ENCODE measurements at regions not wholly inside any gene's neighbourhood (a gene's known extent, or its start where the extent isn't known, plus 50 kb on each side); places are given as distances from the start of the nearest gene placed in this dataset.
"Not testable (repeated sequence)": the region's sequence is repeated elsewhere in the genome, so short reads cannot be mapped to it uniquely, and the experiment has no call there.

- no peak for DNase-seq (ENCODE audit: low spot score)
Measured at GRCh38 chr9:97773091-97773490, 76.0 kb upstream of the XPA start.

- DNase-seq (ENCODE audit: low spot score): no peak
Measured at GRCh38 chr9:97773723-97774122, 76.6 kb upstream of the XPA start.

- DNase-seq (ENCODE audit: low spot score): no peak
Measured at GRCh38 chr9:97774673-97775072, 77.5 kb upstream of the XPA start.

- not testable (repeated sequence) for DNase-seq (ENCODE audit: low spot score)
Measured at GRCh38 chr9:97778740-97779139, 74.3 kb upstream of the FOXE1 start.

GRCh38 chr9:97779608-97780007 lies 73.4 kb upstream of the FOXE1 start:
- no peak for DNase-seq (ENCODE audit: low spot score)

GRCh38 chr9:97781902-97782301 lies 71.1 kb upstream of the FOXE1 start:
- DNase-seq (ENCODE audit: low spot score): no peak

GRCh38 chr9:97786341-97786740 lies 66.7 kb upstream of the FOXE1 start:
- no peak for DNase-seq (ENCODE audit: low spot score)

GRCh38 chr9:97787551-97787950 lies 65.5 kb upstream of the FOXE1 start:
- DNase-seq (ENCODE audit: low spot score): no peak

GRCh38 chr9:97788763-97789663 lies 64.0 kb upstream of the FOXE1 start:
- no peak for DNase-seq (ENCODE audit: low spot score)

- DNase-seq (ENCODE audit: low spot score): no peak
Measured at GRCh38 chr9:97790542-97790941, 62.5 kb upstream of the FOXE1 start.

GRCh38 chr9:97791542-97791941 lies 61.5 kb upstream of the FOXE1 start:
- no peak for DNase-seq (ENCODE audit: low spot score)

- DNase-seq (ENCODE audit: low spot score): no peak
Measured at GRCh38 chr9:97793067-97793466, 60.0 kb upstream of the FOXE1 start.

- no peak for DNase-seq (ENCODE audit: low spot score)
Measured at GRCh38 chr9:97794666-97795065, 58.4 kb upstream of the FOXE1 start.

GRCh38 chr9:97796176-97796575 lies 56.9 kb upstream of the FOXE1 start:
- DNase-seq (ENCODE audit: low spot score): not testable (repeated sequence)

GRCh38 chr9:97801180-97801579 lies 51.8 kb upstream of the FOXE1 start:
- no peak for DNase-seq (ENCODE audit: low spot score)

- DNase-seq (ENCODE audit: low spot score): no peak
Measured at GRCh38 chr9:97802276-97802675, 50.8 kb upstream of the FOXE1 start.

GRCh38 chr9:97803167-97804058 lies 49.6 kb upstream of the FOXE1 start:
- peak; percentile 72 for DNase-seq (ENCODE audit: low spot score)
